ENCODE measurements at regions not wholly inside any gene's neighbourhood (a gene's known extent, or its start where the extent isn't known, plus 50 kb on each side); places are given as distances from the start of the nearest gene placed in this dataset.
"Not testable (repeated sequence)": the region's sequence is repeated elsewhere in the genome, so short reads cannot be mapped to it uniquely, and the experiment has no call there.

DNA sequence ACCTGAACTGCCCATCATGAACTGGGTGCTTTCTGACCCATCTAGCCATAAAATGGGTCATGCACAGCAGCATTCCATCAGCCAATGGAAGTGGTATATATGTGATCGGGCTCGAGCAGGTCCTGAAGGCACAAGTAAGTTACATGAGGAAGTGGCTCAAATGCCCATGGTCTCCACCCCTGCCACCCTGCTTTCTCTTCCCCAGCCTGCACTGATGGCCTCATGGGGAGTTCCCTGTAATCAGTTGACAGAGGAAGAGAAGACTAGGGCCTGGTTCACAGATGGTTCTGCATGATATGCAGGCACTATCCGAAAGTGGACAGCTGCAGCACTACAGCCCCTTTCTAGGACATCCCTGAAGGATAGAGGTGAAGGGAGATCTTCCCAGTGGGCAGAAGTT, 209.9 kb upstream of the HES1 start:
- not testable (repeated sequence) for H3K9ac ChIP-seq (ENCODE audit: low read length); H3K27ac ChIP-seq (ENCODE audit: low read length); H3K4me2 ChIP-seq (ENCODE audit: low read length); H3K4me3 ChIP-seq (ENCODE audit: low read length); H3K36me3 ChIP-seq (ENCODE audit: insufficient read depth, low read length); H2AFZ ChIP-seq (ENCODE audit: low read depth, low read length); H3K79me2 ChIP-seq (replicated peaks; ENCODE audit: insufficient read depth, low read length); H3F3A ChIP-seq (ENCODE audit: insufficient read depth, low read length, poor library complexity, severe bottlenecking); H3K9me2 ChIP-seq (ENCODE audit: insufficient read depth, low read length); H3K27me3 ChIP-seq (ENCODE audit: insufficient read depth, low read depth, low read length); H4K20me1 ChIP-seq (ENCODE audit: insufficient read depth); H3K9me3 ChIP-seq (ENCODE audit: low read length)

DNA sequence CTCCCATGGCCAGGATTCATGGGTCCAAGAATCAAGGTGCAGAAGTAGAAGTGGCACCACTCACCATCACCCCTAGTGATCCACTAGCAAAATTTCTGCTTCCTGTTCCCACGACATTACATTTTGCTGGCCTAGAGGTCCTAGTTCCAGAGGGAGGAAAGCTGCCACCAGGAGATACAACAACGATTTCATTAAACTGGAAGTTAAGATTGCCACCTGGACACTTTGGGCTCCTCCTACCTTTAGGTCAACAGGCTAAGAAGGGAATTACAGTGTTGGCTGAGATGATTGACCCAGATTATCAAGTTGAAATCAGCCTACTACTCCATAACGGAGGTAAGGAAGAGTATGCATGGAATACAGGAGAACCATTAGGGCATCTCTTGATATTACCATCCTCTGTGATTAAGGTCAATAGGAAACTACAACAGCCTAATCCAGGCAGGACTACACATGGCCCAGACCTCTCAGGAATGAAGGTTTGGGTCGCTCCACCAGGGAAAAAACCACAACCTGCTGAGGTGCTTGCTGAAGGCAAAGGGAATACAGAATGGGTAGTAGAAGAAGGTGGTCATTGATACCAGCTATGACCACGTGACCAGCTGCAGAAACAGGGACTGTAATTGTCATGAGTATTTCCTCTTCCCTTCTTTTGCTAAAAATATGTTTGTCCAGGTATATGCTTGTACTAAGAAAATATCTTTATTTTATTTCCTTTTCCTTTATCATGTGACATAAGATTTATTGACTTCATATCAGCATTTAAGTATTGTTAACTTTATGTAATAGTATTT, 208.3 kb upstream of the HES1 start:
- not testable (repeated sequence) for H3K36me3 ChIP-seq (ENCODE audit: insufficient read depth, low read length); H3K79me2 ChIP-seq (replicated peaks; ENCODE audit: insufficient read depth, low read length); H3K4me3 ChIP-seq (ENCODE audit: low read length); H3K9me2 ChIP-seq (ENCODE audit: insufficient read depth, low read length); H3K27me3 ChIP-seq (ENCODE audit: insufficient read depth, low read depth, low read length); H3K4me2 ChIP-seq (ENCODE audit: low read length); H3F3A ChIP-seq (ENCODE audit: insufficient read depth, low read length, poor library complexity, severe bottlenecking); H3K9ac ChIP-seq (ENCODE audit: low read length); H3K9me3 ChIP-seq (ENCODE audit: low read length); H4K20me1 ChIP-seq (ENCODE audit: insufficient read depth); H2AFZ ChIP-seq (ENCODE audit: low read depth, low read length); H3K27ac ChIP-seq (ENCODE audit: low read length)

DNA sequence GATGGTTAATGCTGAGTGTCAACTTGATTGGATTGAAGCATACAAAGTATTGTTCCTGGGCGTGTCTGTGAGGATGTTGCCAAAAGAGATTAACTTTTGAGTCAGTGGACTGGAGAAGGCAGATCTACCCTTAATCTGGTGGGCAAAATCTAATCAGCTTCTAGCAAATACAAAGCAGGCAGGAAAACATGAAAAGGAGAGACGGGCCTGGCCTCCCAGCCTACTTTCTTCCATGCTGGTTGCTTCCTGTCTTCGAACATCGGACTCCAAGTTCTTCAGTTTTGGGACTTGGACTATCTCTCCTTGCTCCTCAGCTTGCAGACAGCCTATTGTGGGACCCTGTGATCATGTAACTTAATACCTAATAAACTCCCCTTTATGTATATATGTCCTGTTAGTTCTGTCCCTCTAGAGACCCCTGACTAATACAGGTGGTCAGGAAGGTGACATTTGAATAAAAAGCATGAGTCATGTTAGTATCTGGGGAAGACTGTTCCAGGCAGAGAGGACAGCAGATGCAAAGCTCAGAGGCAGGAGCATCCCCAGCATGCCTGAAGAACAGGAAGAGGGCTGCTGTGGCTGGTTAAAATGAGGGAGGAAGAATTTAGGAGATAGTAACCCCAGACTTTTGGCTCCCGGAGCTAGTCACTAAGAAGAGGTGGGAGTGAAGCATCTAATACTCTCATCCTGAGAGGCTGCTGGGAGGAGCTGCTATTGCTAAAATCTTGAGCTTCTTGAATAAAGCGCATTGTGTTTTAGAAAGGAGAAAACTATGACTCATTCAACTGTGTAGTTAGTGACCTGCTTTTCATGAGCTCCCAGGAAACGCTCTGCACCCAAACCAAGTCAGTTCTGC, 207.4 kb upstream of the HES1 start:
- Histone ChIP-seq H2AFZ (ENCODE audit: low read depth, low read length) (no peak overlapping the region), H3K9me3 (ENCODE audit: low read length) (no peaks in the 10 kb centered on the region), H3K9ac (ENCODE audit: low read length) (no peak overlapping the region), H3K36me3 (ENCODE audit: insufficient read depth, low read length) (no peaks in the 10 kb centered on the region), H3K27me3 (ENCODE audit: insufficient read depth, low read depth, low read length) (no peaks in the 10 kb centered on the region), H3K79me2 (replicated peaks; ENCODE audit: insufficient read depth, low read length) (no peaks in the 10 kb centered on the region), H4K20me1 (ENCODE audit: insufficient read depth) (no peaks in the 10 kb centered on the region), H3K4me2 (ENCODE audit: low read length) (no peak overlapping the region), H3F3A (ENCODE audit: insufficient read depth, low read length, poor library complexity, severe bottlenecking) (no peaks in the 10 kb centered on the region), H3K4me3 (ENCODE audit: low read length) (no peak overlapping the region), H3K9me2 (ENCODE audit: insufficient read depth, low read length) (no peaks in the 10 kb centered on the region), H3K27ac (ENCODE audit: low read length) (no peak overlapping the region)
- TF ChIP-seq MXI1 (conservative IDR thresholded peaks at IDR 0.05; ENCODE audit: poor library complexity, severe bottlenecking) = no peak
- TF ChIP-seq EZH2 (IDR thresholded peaks at IDR 0.05; ENCODE audit: borderline replicate concordance, insufficient read depth, low read length, poor library complexity, severe bottlenecking) = no peak
- TF ChIP-seq, protein P1, sequence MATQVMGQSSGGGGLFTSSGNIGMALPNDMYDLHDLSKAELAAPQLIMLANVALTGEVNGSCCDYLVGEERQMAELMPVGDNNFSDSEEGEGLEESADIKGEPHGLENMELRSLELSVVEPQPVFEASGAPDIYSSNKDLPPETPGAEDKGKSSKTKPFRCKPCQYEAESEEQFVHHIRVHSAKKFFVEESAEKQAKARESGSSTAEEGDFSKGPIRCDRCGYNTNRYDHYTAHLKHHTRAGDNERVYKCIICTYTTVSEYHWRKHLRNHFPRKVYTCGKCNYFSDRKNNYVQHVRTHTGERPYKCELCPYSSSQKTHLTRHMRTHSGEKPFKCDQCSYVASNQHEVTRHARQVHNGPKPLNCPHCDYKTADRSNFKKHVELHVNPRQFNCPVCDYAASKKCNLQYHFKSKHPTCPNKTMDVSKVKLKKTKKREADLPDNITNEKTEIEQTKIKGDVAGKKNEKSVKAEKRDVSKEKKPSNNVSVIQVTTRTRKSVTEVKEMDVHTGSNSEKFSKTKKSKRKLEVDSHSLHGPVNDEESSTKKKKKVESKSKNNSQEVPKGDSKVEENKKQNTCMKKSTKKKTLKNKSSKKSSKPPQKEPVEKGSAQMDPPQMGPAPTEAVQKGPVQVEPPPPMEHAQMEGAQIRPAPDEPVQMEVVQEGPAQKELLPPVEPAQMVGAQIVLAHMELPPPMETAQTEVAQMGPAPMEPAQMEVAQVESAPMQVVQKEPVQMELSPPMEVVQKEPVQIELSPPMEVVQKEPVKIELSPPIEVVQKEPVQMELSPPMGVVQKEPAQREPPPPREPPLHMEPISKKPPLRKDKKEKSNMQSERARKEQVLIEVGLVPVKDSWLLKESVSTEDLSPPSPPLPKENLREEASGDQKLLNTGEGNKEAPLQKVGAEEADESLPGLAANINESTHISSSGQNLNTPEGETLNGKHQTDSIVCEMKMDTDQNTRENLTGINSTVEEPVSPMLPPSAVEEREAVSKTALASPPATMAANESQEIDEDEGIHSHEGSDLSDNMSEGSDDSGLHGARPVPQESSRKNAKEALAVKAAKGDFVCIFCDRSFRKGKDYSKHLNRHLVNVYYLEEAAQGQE (IDR thresholded peaks at IDR 0.05; ENCODE audit: borderline replicate concordance) = no peak
- no peak for TF ChIP-seq SMC3 (conservative IDR thresholded peaks at IDR 0.05; ENCODE audit: poor library complexity)

All from neural cell (in vitro differentiated cells).